Cerebellar cortex (tissue), 1 donor: ENCODE measurements at regions not wholly inside any gene's neighbourhood (a gene's known extent, or its start where the extent isn't known, plus 50 kb on each side); places are given as distances from the start of the nearest gene placed in this dataset.
"Not testable (repeated sequence)": the region's sequence is repeated elsewhere in the genome, so short reads cannot be mapped to it uniquely, and the experiment has no call there.

Source experiments
- DNase-seq: peaks from one replicate; pipeline ENCODE4 v3.0.0-alpha.2; 2015; ENCODE audit warnings: low spot score

GRCh38 chr3:3333571-3333970 is 154.1 kb upstream of the CRBN start:
- DNase-seq: no peak

- DNase-seq: no peak
These were observed 137.0 kb upstream of the CRBN start for GRCh38 chr3:3316521-3316920.

GRCh38 chr3:3315846-3316245 is 136.4 kb upstream of the CRBN start:
- DNase-seq: no peak

GRCh38 chr3:3309887-3310286 is 130.4 kb upstream of the CRBN start:
- DNase-seq: no peak

- DNase-seq: no peak
These were observed 129.3 kb upstream of the CRBN start for GRCh38 chr3:3308809-3309208.

GRCh38 chr3:3307491-3307890 is 128.0 kb upstream of the CRBN start:
- no peak for DNase-seq

- no peak for DNase-seq
These were observed 126.3 kb upstream of the CRBN start for GRCh38 chr3:3305841-3306240.

GRCh38 chr3:3305084-3305483 is 125.6 kb upstream of the CRBN start:
- DNase-seq: no peak

GRCh38 chr3:3303636-3304035 is 124.1 kb upstream of the CRBN start:
- no peak for DNase-seq

- no peak for DNase-seq
These were observed 123.5 kb upstream of the CRBN start for GRCh38 chr3:3302964-3303363.

GRCh38 chr3:3301476-3301875 is 122.0 kb upstream of the CRBN start:
- no peak for DNase-seq

GRCh38 chr3:3296979-3297381 is 117.5 kb upstream of the CRBN start:
- DNase-seq: no peak

- DNase-seq: no peak
These were observed 116.1 kb upstream of the CRBN start for GRCh38 chr3:3295586-3295985.

GRCh38 chr3:3291756-3292283 is 112.3 kb upstream of the CRBN start:
- not testable (repeated sequence) for DNase-seq

GRCh38 chr3:3288255-3288654 is 108.8 kb upstream of the CRBN start:
- no peak for DNase-seq

- DNase-seq: no peak
These were observed 106.5 kb upstream of the CRBN start for GRCh38 chr3:3286014-3286413.

GRCh38 chr3:3281024-3281423 is 101.5 kb upstream of the CRBN start:
- DNase-seq: no peak

GRCh38 chr3:3280396-3280795 is 100.9 kb upstream of the CRBN start:
- DNase-seq: no peak

- no peak for DNase-seq
These were observed 98.6 kb upstream of the CRBN start for GRCh38 chr3:3278073-3278472.

- no peak for DNase-seq
These were observed 97.1 kb upstream of the CRBN start for GRCh38 chr3:3276630-3277029.

GRCh38 chr3:3264796-3265195 is 85.3 kb upstream of the CRBN start:
- DNase-seq: no peak

- DNase-seq: no peak
These were observed 81.4 kb upstream of the CRBN start for GRCh38 chr3:3260870-3261269.

- DNase-seq: no peak
These were observed 79.7 kb upstream of the CRBN start for GRCh38 chr3:3259181-3259580.

GRCh38 chr3:3258281-3258680 is 78.8 kb upstream of the CRBN start:
- no peak for DNase-seq

GRCh38 chr3:3241596-3241995 is 62.1 kb upstream of the CRBN start:
- no peak for DNase-seq
